ENCODE measurements at regions not wholly inside any gene's neighbourhood (a gene's known extent, or its start where the extent isn't known, plus 50 kb on each side); places are given as distances from the start of the nearest gene placed in this dataset.

DNA sequence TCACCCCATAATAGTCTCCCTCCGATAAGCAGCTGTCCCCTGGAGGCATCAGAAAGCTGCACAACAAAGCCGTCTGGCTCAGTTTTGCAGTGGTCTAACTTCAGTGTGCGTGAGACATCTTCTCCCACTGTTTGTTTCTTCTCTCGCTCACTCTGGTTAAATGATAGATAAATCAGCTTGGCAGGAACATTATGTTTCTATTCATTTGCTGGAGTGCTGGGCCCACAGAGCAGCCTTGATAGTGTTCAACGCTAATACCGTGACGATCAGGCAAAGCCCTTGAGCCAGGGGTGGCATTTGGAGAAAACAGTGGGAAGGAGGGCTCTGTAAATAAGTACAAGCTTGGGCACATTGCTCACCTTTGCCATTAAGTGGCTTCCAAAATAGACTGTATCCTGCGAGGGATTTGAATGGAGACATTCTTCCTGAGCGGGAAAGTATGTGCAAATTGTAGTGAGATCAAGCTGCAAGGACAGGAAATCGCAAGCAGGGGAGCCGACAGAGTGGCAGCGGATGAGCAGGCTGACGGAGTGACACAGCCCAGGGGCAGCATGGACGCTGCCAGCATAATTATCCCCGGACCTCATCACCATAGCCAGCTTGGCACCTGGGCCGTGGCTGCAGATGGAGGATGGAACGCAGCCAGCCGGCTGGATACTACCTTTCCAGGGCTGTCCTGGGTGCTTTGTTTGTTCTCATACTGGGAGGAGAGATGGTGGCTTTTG lies 256.8 kb upstream of the FZD8 start:
- Histone ChIP-seq H3K36me3 (ENCODE audit: control insufficient read depth, insufficient read depth, low read length) (no peaks in the 10 kb centered on the region), H3K27me3 (replicated peaks; ENCODE audit: control insufficient read depth, insufficient read depth, low read length) (no peaks in the 10 kb centered on the region), H3K4me3 (replicated peaks; ENCODE audit: low read depth, low read length) (no peak overlapping the region)
- no peak for DNase-seq (ENCODE audit: extremely low read depth, insufficient read length)
- TF ChIP-seq, protein P1, sequence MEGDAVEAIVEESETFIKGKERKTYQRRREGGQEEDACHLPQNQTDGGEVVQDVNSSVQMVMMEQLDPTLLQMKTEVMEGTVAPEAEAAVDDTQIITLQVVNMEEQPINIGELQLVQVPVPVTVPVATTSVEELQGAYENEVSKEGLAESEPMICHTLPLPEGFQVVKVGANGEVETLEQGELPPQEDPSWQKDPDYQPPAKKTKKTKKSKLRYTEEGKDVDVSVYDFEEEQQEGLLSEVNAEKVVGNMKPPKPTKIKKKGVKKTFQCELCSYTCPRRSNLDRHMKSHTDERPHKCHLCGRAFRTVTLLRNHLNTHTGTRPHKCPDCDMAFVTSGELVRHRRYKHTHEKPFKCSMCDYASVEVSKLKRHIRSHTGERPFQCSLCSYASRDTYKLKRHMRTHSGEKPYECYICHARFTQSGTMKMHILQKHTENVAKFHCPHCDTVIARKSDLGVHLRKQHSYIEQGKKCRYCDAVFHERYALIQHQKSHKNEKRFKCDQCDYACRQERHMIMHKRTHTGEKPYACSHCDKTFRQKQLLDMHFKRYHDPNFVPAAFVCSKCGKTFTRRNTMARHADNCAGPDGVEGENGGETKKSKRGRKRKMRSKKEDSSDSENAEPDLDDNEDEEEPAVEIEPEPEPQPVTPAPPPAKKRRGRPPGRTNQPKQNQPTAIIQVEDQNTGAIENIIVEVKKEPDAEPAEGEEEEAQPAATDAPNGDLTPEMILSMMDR (IDR thresholded peaks at IDR 0.05; ENCODE audit: insufficient read depth, low read length, poor library complexity, severe bottlenecking) = no peak

DNA sequence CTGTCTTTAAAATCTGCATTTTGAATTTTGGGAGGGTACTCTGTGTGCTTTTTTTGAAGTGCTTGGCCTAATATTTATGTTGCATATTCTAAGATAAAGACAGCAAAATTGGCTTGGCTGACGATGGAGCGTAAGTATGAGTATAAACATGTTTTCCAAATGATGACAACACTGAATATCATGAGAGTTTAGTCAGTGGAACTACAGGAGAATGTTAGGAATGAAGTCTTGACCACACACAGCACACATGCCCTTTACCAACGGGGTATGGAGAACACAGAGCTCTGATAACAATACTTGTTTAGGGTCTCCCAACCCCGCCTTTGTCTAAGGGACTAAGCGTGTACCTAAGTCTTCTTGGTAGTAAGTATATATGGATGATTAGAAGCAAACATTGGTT lies 253.9 kb upstream of the FZD8 start:
- H3K27me3 ChIP-seq (replicated peaks; ENCODE audit: control insufficient read depth, insufficient read depth, low read length) = no peaks in the 10 kb centered on the region
- no peak overlapping the region for H3K4me3 ChIP-seq (replicated peaks; ENCODE audit: low read depth, low read length)
- no peaks in the 10 kb centered on the region for H3K36me3 ChIP-seq (ENCODE audit: control insufficient read depth, insufficient read depth, low read length)
- DNase-seq (ENCODE audit: extremely low read depth, insufficient read length) = no peak
- TF ChIP-seq, protein P1 (IDR thresholded peaks at IDR 0.05; ENCODE audit: insufficient read depth, low read length, poor library complexity, severe bottlenecking) = no peak

GRCh38 chr10:35895331-35895730 lies 253.2 kb upstream of the FZD8 start:
- Histone ChIP-seq H3K27me3 (replicated peaks; ENCODE audit: control insufficient read depth, insufficient read depth, low read length) (no peaks in the 10 kb centered on the region), H3K36me3 (ENCODE audit: control insufficient read depth, insufficient read depth, low read length) (no peaks in the 10 kb centered on the region), H3K4me3 (replicated peaks; ENCODE audit: low read depth, low read length) (no peak overlapping the region)
- DNase-seq (ENCODE audit: extremely low read depth, insufficient read length) = no peak
- TF ChIP-seq, protein P1 (IDR thresholded peaks at IDR 0.05; ENCODE audit: insufficient read depth, low read length, poor library complexity, severe bottlenecking) = no peak

- H3K27me3 ChIP-seq (replicated peaks; ENCODE audit: control insufficient read depth, insufficient read depth, low read length) = no peaks in the 10 kb centered on the region
- TF ChIP-seq, protein P1 (IDR thresholded peaks at IDR 0.05; ENCODE audit: insufficient read depth, low read length, poor library complexity, severe bottlenecking) = no peak
- DNase-seq (ENCODE audit: extremely low read depth, insufficient read length) = no peak
- no peak overlapping the region for H3K4me3 ChIP-seq (replicated peaks; ENCODE audit: low read depth, low read length)
- no peaks in the 10 kb centered on the region for H3K36me3 ChIP-seq (ENCODE audit: control insufficient read depth, insufficient read depth, low read length)
Observed at GRCh38 chr10:35892526-35892925, 250.4 kb upstream of the FZD8 start.

- TF ChIP-seq, protein P1 (IDR thresholded peaks at IDR 0.05; ENCODE audit: insufficient read depth, low read length, poor library complexity, severe bottlenecking) = no peak
- H3K36me3 ChIP-seq (ENCODE audit: control insufficient read depth, insufficient read depth, low read length) = no peaks in the 10 kb centered on the region
Observed at GRCh38 chr10:35890676-35891495, 248.8 kb upstream of the FZD8 start.

More at GRCh38 chr10:35890676-35891495, 248.8 kb upstream of the FZD8 start:
- no peak for DNase-seq (ENCODE audit: extremely low read depth, insufficient read length)
- Histone ChIP-seq H3K27me3 (replicated peaks; ENCODE audit: control insufficient read depth, insufficient read depth, low read length) (no peaks in the 10 kb centered on the region), H3K4me3 (replicated peaks; ENCODE audit: low read depth, low read length) (no peak overlapping the region)
